ENCODE measurements at regions not wholly inside any gene's neighbourhood (a gene's known extent, or its start where the extent isn't known, plus 50 kb on each side); places are given as distances from the start of the nearest gene placed in this dataset.

- no peak overlapping the region for H4K8ac ChIP-seq (ENCODE audit: extremely low read depth, insufficient read depth, low read length)
- DNase-seq (ENCODE audit: low read depth in 1 of 2, low spot score in 2 of 2) (no peak), FAIRE-seq (no peak)
- H3K23me2 ChIP-seq (ENCODE audit: low read depth, low read length): no peaks in the 10 kb centered on the region
- no peak overlapping the region for H3K9ac ChIP-seq (replicated peaks in 1 of 4; ENCODE audit: extremely low read depth in 1 of 4, low read depth in 3 of 4, low read length in 3 of 4)
- H3K14ac ChIP-seq (ENCODE audit: insufficient read length): no peak overlapping the region
- H3K4me1 ChIP-seq (replicated peaks in 1 of 4; ENCODE audit: control insufficient read depth in 3 of 4, insufficient read depth in 4 of 4, low read length in 3 of 4): no peaks in the 10 kb centered on the region
- H3K27ac ChIP-seq (ENCODE audit: low read depth, low read length): no peak overlapping the region
- no peak overlapping the region for H4K5ac ChIP-seq (ENCODE audit: insufficient read length, low read depth, low read length)
- no peak overlapping the region for H3K56ac ChIP-seq (replicated peaks; ENCODE audit: insufficient read length, low read depth, low read length)
- H3K9me3 ChIP-seq (ENCODE audit: insufficient read depth in 2 of 2, low read depth in 1 of 2, low read length in 1 of 2): peaks cover 0 to 7% of the 10 kb centered on the region in 2 experiments; a peak in 1 of 4 replicates
- H2BK20ac ChIP-seq (ENCODE audit: low read length): no peak overlapping the region
- 94% methylated on average over 4 of the region's 4 CpGs; no CpG with 5 or more reads in 1 of the 2 experiments for WGBS, 2 experiments (ENCODE audit: extremely low coverage in 1 of 2, insufficient coverage in 1 of 2, insufficient read length in 1 of 2, insufficient replicate concordance in 2 of 2, low coverage in 1 of 2, low lambda C conversion rate in 2 of 2, missing lambda C conversion rate in 1 of 2)
- no peak overlapping the region for H2BK12ac ChIP-seq (ENCODE audit: low read depth, low read length)
- no peak overlapping the region for H4K91ac ChIP-seq (replicated peaks; ENCODE audit: insufficient read length, low read length)
- H3K4ac ChIP-seq (replicated peaks; ENCODE audit: insufficient read length, low read depth, low read length): no peak overlapping the region
- no peaks in the 10 kb centered on the region for H3K79me1 ChIP-seq (ENCODE audit: low read depth, low read length)
- H3K36me3 ChIP-seq (ENCODE audit: control insufficient read depth in 2 of 4, insufficient read depth in 4 of 4, low read length in 3 of 4): no peaks in the 10 kb centered on the region
- H2BK120ac ChIP-seq (replicated peaks; ENCODE audit: low read depth, low read length): no peak overlapping the region
- H4K20me1 ChIP-seq (replicated peaks in 1 of 2; ENCODE audit: control insufficient read depth in 1 of 2, insufficient read depth in 2 of 2, low read length in 2 of 2): no peaks in the 10 kb centered on the region
- H2AK5ac ChIP-seq (ENCODE audit: low read depth, low read length): no peak overlapping the region
- H3K27me3 ChIP-seq (replicated peaks in 1 of 4; ENCODE audit: control insufficient read depth in 3 of 4, extremely low read depth in 1 of 4, insufficient read depth in 3 of 4, low read length in 3 of 4): no peaks in the 10 kb centered on the region
- H3K79me2 ChIP-seq (ENCODE audit: control insufficient read depth in 1 of 2, insufficient read depth in 2 of 2, low read length in 2 of 2): no peaks in the 10 kb centered on the region
- H2BK5ac ChIP-seq (ENCODE audit: low read depth, low read length): no peak overlapping the region
- CTCF ChIA-PET (ENCODE audit: partially characterized antibody): no interaction called here
- no peak overlapping the region for H3K4me3 ChIP-seq (ENCODE audit: extremely low read depth in 1 of 4, insufficient read depth in 2 of 4, low read depth in 3 of 4, low read length in 4 of 4)
- POLR2A ChIA-PET (ENCODE audit: partially characterized antibody): no interaction called here
- H2BK15ac ChIP-seq (ENCODE audit: low read length): no peak overlapping the region
- no peak overlapping the region for H3K18ac ChIP-seq (ENCODE audit: extremely low read depth, low read length)
- no peak overlapping the region for H2AFZ ChIP-seq (ENCODE audit: low read length)
- H3K4me2 ChIP-seq (ENCODE audit: insufficient read depth in 1 of 2, low read depth in 2 of 2, low read length in 2 of 2): no peak overlapping the region
- H3K23ac ChIP-seq (ENCODE audit: insufficient read length): no peak overlapping the region
- TF ChIP-seq BRCA1 (IDR thresholded peaks at IDR 0.05; ENCODE audit: low read depth, low read length) (no peak), CHD2 (IDR thresholded peaks at IDR 0.05; ENCODE audit: low read length) (no peak), YY1 (IDR thresholded peaks at IDR 0.05; ENCODE audit: low read depth, low read length) (no peak), TAF1 (IDR thresholded peaks at IDR 0.05; ENCODE audit: low read depth, low read length) (no peak), CBX8 (IDR thresholded peaks at IDR 0.05; ENCODE audit: borderline replicate concordance, low read depth, low read length) (no peak), JUND (IDR thresholded peaks at IDR 0.05; ENCODE audit: low read length) (no peak), KDM5A (IDR thresholded peaks at IDR 0.05; ENCODE audit: low read length) (no peak), EP300 (IDR thresholded peaks at IDR 0.05; ENCODE audit: borderline replicate concordance in 1 of 2, low read depth in 2 of 2, low read length in 2 of 2) (no peak), CEBPB (IDR thresholded peaks at IDR 0.05; ENCODE audit: low read depth, low read length) (no peak), SP4 (IDR thresholded peaks at IDR 0.05; ENCODE audit: low read length) (no peak), MAFK (IDR thresholded peaks at IDR 0.05; ENCODE audit: low read depth, low read length) (no peak), CREB1 (IDR thresholded peaks at IDR 0.05) (no peak), ATF2 (IDR thresholded peaks at IDR 0.05; ENCODE audit: low read length) (no peak), CBX5 (IDR thresholded peaks at IDR 0.05; ENCODE audit: low read depth, low read length) (no peak), HDAC2 (IDR thresholded peaks at IDR 0.05; ENCODE audit: borderline replicate concordance in 1 of 2, low read depth in 2 of 2, low read length in 2 of 2) (no peak)
These were observed 165.9 kb upstream of the SPRED2 start for GRCh38 chr2:65598264-65598663.
